Erythroblast (primary cell): ENCODE measurements at regions not wholly inside any gene's neighbourhood (a gene's known extent, or its start where the extent isn't known, plus 50 kb on each side); places are given as distances from the start of the nearest gene placed in this dataset.

Experiments used
- GATA1 ChIP-seq: IDR thresholded peaks from 2 replicates; pipeline ENCODE4 v1.6.1; 2011; ENCODE audit warnings: low read depth, mild to moderate bottlenecking, control low read depth, low read length, moderate library complexity
- POLR2A ChIP-seq: IDR thresholded peaks from 2 replicates; pipeline ENCODE4 v1.6.1; 2011; ENCODE audit warnings: mild to moderate bottlenecking, low read length

GRCh38 chr12:87520968-87521367 is 508.2 kb downstream of the C12orf50 start:
- TF ChIP-seq POLR2A (no peak), GATA1 (no peak)
